SK-N-MC (cell line): ENCODE measurements at regions not wholly inside any gene's neighbourhood (a gene's known extent, or its start where the extent isn't known, plus 50 kb on each side); places are given as distances from the start of the nearest gene placed in this dataset.

ENCODE experiments used
- EZH2 ChIP-seq: fragments of 200-600 bp; sonication (generic); IDR thresholded peaks from one replicate; pipeline ENCODE4 v1.6.1; 2017; ENCODE audit warnings: antibody characterized with exemption
- FOXP2 ChIP-seq: optimal IDR thresholded peaks from 2 replicates; pipeline ENCODE3; 2011; ENCODE audit warnings: mild to moderate bottlenecking, moderate library complexity; ENCODE audit not compliant: insufficient read depth; ENCODE audit errors: extremely low read length, control extremely low read depth
- POLR2AphosphoS5 ChIP-seq: IDR thresholded peaks from 2 replicates; pipeline ENCODE4 v1.6.1; 2012; ENCODE audit warnings: mild to moderate bottlenecking, low read depth, low read length, borderline replicate concordance

DNA sequence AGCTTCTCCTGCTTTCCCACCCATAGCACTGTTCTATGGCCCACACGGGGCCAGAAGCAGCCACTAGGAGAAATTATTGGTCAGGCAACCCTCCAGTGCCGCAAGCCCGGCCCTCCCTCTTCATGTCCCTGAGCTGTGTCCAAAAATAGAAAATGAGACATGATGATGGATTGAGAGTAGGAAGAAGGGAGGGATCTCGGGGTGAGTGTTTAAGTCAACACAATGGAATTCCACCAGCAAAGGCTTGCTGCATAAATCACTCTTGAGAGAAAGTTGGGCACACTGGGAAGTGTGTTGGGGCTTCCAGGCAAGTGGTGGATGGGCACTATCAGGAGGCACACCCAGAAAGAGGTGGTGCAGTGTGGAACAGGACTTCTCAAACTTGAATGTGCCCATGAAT, 94.2 kb downstream of the LLPH start:
- TF ChIP-seq EZH2: no peak
- no peak for TF ChIP-seq POLR2AphosphoS5
- no peak for TF ChIP-seq FOXP2
